GM03348 (cell line): ENCODE measurements at regions not wholly inside any gene's neighbourhood (a gene's known extent, or its start where the extent isn't known, plus 50 kb on each side); places are given as distances from the start of the nearest gene placed in this dataset.
"Not testable (repeated sequence)": the region's sequence is repeated elsewhere in the genome, so short reads cannot be mapped to it uniquely, and the experiment has no call there.

Experiments used
- DNase-seq: peaks from one replicate; pipeline ENCODE4 v3.0.0; 2012; ENCODE audit warnings: low spot score

DNA sequence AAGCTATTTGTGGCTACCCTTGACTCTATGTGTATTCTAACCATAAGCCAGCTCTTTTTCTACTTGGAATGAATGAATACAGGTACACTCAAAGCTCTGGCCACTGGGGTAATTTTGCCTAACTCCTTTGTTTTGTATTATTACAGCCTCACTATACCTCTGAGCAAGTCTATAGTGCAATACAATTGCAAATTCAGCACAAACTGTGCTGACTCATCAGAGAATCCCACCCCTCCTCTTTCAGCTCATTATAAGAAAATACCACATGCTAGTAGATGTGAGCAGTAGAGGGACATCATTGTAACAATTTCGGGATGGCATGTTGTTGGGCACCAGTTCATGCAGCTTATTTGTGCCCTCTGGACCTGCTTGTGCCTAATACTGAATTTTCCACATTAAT, 1382.2 kb downstream of the SLITRK5 start:
- DNase-seq: no peak

DNA sequence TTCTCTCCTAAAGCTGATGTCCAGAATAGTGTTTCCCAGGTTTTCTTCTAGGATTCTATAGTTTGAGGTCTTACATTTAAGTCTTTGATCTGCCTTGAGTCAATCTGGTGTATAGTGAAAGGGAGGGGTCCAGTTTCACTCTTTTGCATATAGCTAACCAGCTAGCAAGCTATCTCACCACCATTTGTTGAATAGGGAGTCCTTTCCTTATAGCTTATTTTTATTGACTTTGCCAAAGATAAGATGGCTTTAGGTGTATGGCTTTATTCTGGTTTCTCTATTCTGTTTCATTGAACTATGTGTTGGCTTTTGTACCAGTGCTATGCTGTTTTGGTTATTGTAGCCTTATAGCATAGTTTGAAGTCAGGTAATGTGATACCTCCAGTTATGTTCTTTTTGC, 1386.1 kb downstream of the SLITRK5 start:
- no peak for DNase-seq

DNA sequence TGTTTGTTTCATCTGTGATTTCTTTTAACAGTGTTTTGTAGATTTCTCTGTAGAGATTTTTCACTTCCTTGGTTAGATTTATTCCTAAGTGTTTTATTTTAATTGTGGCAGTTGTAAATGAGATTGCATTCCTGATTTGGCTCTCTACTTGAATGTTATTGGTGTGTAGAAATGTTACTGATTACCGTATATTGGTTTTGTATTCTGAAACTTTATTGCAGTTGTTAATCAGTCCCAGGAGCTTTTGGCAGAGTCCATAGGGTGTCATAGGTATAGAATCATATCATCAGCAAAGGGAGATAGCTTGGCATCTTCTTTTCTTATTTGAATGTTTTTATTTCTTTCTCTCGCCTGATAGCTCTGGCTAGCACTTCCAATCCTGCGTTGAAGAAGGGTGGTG, 1386.7 kb downstream of the SLITRK5 start:
- no peak for DNase-seq

DNA sequence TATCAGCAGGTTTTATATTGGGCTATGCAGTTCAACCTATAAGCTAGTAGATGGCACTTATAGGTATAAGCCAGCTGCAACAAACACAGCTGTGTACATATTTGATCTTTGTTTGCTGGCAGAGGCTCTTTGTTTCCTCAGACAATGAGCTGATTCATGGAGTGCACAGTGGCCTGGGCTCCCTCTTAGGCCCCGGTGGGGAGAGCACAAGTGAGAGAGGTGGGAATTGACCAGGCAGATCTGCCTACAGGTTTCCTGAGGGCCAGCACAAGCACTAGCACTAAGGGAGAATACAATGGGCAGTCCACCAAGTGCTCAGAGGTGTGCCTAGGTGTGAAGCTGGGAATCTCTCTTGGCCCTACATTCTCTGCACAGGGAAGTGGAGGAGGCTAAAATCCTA, 1390.7 kb downstream of the SLITRK5 start:
- DNase-seq: no peak

DNA sequence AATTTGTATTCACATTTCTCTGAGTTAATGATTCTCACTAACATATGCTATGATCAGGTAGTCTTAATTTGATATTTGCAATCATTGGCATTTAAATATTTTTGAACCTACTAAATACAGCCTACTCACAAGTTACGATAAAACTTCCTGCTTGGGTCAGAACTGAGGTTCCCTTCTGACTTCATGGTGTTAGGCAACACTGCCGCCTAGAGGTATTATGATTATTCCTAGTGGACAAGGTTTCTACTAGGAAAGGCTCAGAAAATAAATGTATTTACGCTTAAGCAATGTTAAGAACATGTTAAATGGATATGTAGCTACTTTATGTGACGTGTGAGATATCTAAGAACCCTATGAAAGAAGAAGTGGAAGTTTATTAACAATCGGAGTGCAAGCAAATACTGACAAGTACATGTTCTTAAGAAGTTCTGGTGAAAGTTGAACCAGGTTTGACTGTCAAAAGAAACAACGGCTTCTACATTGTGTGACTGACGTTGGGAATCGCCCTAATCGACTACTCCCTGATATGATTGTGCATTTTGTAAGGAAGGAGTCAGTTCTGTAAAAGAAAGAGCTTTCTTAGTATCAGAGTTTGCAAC, 1395.8 kb downstream of the SLITRK5 start:
- DNase-seq: no peak

DNA sequence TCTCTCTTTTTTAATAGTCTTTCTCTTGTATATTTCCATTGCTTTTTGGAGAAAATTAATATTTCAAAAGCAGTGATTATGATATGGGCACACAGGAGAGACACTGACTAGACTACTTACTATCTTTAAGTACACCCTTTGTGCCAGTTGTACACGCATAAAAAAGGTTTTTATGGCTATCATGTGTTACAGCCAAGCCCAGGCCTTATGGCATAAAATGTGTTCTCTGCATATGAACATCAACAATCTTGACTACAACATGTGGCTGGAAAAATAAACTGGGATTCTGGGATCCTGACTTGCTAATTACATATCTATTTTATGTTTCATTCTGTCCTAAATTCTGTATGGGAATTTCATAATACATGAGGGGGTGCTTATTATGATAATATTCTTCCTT, 1401.8 kb downstream of the SLITRK5 start:
- no peak for DNase-seq

DNA sequence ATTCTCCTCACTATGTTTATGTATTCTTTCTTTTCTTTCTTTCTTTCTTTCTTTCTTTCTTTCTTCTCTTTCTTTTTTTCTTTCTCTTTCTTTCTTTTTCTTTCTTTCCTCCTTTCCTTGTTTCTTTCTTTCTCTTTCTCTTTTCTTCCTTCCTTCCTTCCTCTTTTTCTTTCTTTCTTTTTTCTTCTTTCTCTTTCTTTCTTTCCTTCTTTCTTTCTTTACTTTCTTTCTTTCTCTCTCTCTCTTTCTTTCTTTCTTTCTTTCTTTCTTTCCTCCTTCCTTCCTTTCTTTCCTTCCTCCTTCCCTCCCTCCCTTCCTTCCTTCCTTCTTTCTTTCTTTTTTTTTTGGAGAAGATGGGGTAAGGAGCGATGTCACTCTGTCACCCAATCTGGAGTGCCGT, 1405.5 kb downstream of the SLITRK5 start:
- no peak for DNase-seq

DNA sequence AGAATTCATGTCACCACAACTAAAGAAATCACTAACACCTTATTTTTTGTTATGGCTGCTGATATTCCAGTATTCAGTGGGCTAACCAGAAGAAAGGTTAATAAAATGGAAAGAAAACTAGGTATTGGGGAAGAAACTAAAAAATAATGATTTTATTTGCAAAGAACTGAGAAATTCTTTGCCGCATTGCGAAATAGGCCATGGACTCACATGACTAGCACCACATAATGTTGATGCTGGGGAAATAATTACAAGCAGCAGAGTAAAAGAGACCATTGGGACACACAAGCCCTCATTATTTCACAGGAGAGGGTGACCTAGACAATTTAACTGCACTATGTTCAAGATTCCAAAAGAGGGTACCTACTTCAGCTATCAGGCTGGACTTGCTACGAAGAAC, 1411.5 kb downstream of the SLITRK5 start:
- DNase-seq: no peak

DNA sequence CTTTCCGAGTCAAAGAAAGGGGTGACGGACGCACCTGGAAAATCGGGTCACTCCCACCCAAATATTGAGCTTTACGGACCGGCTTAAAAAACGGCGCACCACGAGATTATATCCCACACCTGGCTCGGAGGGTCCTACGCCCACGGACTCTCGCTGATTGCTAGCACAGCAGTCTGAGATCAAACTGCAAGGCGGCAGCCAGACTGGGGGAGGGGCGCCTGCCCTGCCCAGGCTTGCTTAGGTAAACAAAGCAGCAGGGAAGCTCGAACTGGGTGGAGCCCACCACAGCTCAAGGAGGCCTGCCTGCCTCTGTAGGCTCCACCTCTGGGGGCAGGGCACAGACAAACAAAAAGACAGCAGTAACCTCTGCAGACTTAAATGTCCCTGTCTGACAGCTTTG, 1416.9 kb downstream of the SLITRK5 start:
- DNase-seq: not testable (repeated sequence)

DNA sequence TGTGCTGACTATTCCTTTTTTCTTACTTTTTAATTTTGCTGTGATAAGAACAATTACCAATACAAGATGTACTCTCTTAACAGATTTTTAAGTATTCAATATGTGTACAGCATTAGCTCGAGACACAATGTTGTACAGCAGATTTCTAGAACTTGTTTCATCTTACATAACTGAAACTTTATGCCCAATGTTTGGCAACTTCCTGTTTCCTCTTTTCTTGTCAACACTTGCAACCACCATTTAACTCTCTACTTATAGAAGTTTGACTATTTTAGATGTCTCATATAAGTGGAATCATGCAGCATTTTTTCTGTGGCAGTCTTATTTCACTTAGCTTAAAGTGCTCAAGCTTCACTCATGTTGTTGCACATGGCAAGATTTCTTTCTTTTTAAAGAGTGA, 1426.8 kb downstream of the SLITRK5 start:
- DNase-seq: no peak

DNA sequence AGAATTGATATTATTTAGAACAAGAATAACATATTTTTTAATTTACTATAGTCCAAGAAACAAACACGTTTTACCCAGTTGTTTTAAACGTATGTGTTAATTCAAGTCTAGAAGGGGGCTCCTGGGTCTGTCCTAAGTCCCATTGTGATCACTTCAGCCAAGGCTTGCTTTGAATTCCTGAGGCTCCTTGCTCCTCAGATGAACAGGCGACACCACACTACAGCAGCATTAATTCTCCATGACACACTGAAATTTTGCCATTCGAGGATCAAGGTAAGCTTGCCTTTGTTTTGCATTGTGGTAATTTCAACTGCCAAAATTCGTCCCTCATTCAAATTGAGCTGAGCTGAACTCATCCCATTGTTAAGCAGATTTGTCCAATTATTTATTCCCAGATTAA, 1442.6 kb downstream of the SLITRK5 start:
- DNase-seq: no peak

DNA sequence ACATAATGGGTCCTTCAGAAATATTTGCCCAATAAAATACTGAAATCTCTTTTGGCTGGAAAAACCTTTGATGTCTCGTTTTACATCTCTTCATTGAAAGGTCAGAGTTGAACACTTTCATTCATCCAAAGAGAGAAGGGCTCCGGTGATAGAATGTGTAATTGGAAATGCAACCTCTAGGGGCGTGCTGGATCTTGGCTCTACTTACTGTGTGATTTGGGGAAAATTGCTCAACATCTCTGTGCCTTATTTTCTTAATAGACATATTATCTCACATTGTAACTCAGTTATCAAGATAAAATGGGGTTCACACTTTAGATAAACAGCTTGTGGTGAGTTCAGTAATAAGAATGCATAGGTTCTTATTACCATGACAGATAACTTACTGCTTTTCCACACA, 1444.1 kb downstream of the SLITRK5 start:
- no peak for DNase-seq

DNA sequence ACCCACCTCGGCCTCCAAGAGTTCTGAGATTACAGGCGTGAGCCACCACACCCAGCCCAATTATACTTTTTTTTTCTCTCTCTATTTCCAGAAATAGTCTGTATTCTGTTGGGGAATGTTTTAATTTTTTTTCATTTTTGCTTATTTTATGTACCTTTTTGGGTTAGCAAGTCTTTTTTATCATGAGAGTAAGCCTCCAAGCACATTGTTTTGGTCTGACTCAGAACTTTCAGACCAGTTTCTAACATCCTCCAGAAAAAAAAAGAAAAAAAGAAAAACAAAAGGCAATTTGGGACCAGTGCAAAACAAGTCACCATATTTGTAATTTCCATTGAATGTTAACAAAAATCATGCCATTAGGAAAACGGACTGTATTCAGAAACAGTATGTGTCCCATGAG, 1465.5 kb downstream of the SLITRK5 start:
- DNase-seq: no peak

DNA sequence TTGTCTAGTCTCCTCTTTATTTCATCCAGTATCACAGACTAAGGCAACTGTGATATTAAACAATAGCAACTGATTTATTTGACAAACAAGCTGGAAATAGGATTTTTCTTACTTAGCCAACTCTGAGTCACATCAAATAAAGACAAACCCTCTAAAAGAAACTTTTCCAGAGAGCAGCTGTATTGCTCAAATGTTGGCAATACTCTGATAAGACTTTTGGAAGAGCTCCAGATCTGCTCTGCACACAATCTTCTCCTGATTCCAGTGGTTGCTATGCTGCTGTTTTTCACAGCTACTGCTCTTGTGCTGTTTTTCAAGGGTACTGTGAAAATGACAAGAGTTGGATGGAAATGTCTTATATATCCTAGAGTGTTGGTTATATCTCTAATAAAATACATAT, 1479.2 kb downstream of the SLITRK5 start:
- no peak for DNase-seq

DNA sequence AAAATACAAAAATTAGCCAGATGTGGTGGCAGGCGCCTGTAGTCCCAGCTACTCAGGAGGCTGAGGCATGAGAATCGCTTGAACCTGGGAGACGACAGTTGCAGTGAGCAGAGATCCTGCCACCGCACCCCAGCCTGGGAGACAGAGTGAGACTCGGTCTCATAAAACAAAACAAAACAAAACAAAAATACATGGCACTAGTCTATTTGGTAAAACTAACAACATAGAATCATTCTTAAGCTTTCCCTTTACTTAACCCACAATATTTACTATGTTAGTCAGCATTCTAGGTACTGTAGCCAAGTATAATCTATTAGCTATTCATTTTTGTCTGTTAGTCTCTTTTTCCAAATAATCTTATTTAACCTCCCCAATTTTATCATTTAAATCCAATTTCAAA, 1482.8 kb downstream of the SLITRK5 start:
- DNase-seq: no peak

DNA sequence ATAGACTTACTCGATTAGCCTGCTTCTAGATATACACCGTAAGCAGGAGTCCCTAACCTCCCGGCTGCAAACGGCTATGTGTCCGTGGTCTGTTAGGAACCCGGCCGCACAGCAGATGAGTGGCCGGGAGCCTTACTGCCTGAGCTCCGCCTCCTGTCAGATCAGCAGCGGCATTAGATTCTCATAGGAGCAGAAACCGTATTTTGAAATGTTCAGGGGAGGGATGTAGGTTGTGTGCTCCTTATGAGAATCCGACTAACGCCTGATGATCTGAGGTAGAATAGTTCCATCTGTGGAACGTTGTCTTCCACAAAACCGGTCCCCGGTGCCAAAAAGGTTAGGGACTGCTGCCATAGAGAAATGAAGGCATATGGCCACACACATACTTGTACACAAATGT, 1491.9 kb downstream of the SLITRK5 start:
- DNase-seq: no peak

DNA sequence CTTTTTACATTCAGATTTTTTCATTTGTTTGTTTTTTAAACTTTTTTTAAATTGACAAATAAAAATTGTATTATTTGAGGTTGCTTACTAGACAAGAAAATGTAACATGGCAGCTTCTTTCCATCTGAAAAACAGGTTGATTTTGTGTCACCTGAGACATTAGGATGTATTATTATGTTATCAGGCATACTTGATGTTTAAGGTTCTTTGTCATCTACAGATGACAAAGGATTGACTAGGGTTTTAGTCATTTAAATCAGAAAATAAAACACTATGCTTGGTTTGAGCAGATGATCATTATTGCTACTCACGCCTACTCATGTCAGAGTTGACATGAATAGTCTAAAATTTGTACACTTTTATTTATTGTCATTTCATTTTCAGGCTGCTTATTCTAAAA, 1494.5 kb downstream of the SLITRK5 start:
- DNase-seq: no peak

DNA sequence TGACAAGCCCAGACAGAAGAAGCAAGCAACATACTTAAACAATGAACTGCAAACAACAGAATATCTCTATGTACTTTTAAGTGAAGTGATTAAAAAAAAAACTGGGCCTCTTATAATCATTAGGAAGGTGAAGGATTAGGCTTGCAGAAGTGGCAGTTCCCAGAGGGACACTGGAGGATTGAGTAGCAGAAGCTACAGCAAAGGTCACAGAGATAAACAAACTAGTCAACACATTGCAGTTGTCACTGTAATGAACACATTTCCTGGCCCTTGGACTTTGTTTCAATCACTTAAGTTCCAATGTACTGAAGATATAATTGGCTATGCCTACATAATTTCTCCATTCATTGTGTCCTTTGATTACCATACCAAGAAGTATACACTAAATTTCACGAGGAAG, 1498.8 kb downstream of the SLITRK5 start:
- DNase-seq: no peak

DNA sequence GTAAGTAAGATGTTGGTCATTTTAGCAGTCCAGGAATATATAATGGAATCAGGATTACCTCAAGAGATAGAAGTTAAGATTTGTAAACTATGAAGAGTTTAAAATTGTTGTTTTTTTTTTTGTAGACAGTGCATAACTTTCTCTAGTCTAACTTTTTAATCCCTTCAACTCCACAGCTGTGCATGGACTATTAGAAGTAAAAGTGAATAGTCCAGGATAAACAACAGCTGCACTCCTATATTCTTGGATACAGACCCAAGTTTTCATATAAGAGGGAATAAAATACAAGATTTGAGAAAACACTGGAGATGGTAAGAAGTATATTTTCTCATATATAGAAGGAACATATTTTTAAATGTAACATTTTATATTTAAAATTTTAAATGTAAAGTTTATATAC, 1509.9 kb downstream of the SLITRK5 start:
- DNase-seq: no peak

DNA sequence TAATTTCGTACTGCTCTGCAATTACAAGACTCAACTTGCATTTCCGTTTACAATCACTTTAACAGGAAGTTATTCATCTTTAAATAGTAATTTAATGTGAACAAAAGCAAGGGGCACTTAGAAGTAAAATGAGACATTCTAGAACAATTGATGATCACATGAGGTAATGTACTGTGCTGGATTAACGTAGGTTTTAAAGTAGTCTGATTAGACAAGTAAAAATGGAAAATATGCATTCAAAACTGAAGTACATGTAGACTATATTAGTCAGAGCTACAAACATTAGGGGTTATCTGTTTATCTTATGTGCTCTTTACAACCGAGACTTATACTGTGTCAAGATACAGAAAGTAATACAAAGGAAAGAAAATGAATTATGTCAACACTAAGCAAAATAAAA, 1528.0 kb downstream of the SLITRK5 start:
- DNase-seq: no peak

DNA sequence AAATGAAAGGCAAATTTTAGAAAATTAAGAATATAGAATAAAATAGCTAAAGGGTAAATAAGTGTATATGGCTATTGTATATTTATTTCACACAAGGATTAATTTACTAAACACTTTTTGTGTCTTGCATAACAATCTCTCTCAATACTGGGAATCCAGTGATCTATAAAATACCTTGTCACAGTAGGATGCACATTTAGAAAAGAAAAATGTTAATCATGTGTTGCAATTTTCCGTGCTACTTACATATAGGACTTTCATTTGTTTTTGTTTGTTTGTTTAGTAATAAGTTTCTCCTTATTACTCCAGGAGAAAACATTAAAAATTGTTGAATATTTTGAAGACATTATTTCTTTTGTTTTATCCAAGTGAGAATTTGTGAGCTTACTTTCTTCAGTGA, 1533.3 kb downstream of the SLITRK5 start:
- DNase-seq: no peak

DNA sequence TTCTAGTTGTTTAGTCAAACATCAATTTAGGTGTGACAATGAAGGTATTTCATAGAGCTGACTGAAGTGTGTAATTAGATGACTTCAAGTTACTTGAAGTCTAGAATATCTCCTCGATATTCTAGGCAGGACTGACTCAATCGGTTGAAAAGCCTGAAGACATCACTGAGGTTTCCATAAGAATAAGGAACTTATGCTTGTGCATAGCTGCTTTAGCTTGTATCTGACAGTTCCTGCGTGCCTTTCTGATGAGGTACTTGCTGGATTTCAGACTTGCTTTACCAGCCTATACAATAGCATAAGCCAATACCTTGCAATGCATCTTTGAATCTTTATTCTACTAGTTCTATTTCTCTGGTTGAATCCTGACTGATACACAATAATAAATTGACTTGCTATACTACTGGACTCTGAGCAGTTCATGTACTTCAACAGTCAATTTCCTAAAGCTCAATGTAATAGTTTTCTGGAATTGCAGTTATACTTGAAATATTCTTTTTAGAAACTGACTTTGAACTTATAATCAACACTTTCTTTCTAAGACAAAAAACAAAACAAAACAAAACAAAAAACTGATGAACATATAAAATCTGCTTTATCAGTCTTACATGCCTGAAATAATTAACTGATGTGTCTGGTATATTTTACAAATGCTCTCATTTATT, 1534.8 kb downstream of the SLITRK5 start:
- no peak for DNase-seq

DNA sequence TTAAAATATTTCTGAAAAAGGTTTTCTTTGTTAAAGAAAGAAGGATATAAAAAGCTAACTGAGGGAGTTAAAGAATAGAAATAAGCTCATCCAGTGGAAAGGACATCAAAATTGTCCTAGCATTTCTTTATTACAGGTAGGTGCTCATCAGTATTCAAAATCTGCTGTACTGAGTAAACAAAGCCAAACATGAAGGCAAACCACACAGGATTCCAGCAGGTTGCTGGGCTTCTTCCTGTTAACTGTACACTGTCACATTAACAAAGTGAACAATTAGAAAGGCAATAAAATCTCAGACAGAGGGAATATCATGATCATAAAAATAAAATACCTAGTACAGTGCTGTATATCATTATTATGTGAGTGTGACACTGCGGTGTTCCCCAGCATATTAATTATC, 1541.0 kb downstream of the SLITRK5 start:
- DNase-seq: no peak

DNA sequence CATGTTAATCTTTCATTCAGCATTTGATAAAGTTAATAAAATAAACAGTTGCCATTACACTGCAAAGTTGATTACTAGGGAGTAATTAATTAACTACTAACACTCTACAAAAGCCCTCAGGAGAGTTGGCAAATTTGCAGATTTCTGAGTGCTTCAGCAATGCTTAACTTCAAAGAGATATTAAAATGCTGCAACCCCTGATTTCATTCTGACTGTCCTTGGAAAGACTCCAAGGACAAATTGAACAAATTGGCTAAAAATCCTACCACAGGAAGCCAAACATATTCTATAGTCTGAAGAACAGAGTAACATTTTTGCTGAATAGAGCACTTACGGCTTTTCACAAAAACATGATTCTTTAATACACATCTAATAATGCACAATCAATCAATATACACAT, 1543.0 kb downstream of the SLITRK5 start:
- no peak for DNase-seq
